HUES48 (cell line): ENCODE measurements at regions not wholly inside any gene's neighbourhood (a gene's known extent, or its start where the extent isn't known, plus 50 kb on each side); places are given as distances from the start of the nearest gene placed in this dataset.
"Not testable (repeated sequence)": the region's sequence is repeated elsewhere in the genome, so short reads cannot be mapped to it uniquely, and the experiment has no call there.

Source experiments
- H3K27ac ChIP-seq: one replicate; pipeline ENCODE4 v1.7.0; 2013; ENCODE audit warnings: low read depth, low read length, inconsistent platforms
- H3K27me3 ChIP-seq: 2 replicates; pipeline ENCODE4 v1.6.1; 2013; ENCODE audit warnings: mild to moderate bottlenecking, low read length; ENCODE audit not compliant: control insufficient read depth, insufficient read depth
- H3K36me3 ChIP-seq: 2 replicates; pipeline ENCODE4 v1.6.1; 2013; ENCODE audit warnings: low read length; ENCODE audit not compliant: control insufficient read depth, insufficient read depth
- H3K4me1 ChIP-seq: 2 replicates; pipeline ENCODE4 v1.6.1; 2013; ENCODE audit warnings: mild to moderate bottlenecking, low read length; ENCODE audit not compliant: control insufficient read depth, insufficient read depth
- H3K4me3 ChIP-seq: 2 replicates; pipeline ENCODE4 v1.5.1; 2013; ENCODE audit warnings: mild to moderate bottlenecking, low read depth, low read length
- H3K9ac ChIP-seq: 2 replicates; pipeline ENCODE4 v1.6.1; 2013; ENCODE audit warnings: mild to moderate bottlenecking, low read depth, low read length, moderate library complexity
- H3K9me3 ChIP-seq: 2 replicates; pipeline ENCODE4 v1.6.1; 2013; ENCODE audit warnings: low read length; ENCODE audit not compliant: control insufficient read depth, insufficient read depth

DNA sequence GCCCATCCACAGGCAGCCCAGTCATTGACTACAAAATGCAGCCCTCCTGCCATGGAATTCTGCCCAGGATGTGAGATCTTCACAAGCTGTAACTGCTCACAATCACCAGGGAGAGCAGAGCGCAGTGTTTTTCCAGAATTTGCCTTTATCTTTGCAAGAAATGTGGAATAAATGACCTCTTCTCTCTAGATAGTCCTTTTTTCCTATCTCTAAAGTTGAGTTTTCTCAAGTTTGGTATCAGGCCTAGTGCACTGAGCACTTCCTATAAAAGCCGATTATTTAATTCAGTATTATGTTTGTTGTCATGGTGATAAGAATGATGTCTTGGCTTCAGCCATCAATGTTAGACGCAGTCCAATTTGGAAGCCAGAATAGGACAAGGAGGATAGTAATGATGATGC is 246.9 kb upstream of the IRF2BP2 start:
- Histone ChIP-seq H3K9me3 (0 out of 2 replicates have a peak, but pooled peaks cover 6% of the 10 kb centered on the region), H3K27ac (no peak overlapping the region), H3K36me3 (no peaks in the 10 kb centered on the region), H3K4me1 (peaks cover 12% of the 10 kb centered on the region), H3K9ac (no peak overlapping the region), H3K4me3 (no peak overlapping the region), H3K27me3 (no peaks in the 10 kb centered on the region)

DNA sequence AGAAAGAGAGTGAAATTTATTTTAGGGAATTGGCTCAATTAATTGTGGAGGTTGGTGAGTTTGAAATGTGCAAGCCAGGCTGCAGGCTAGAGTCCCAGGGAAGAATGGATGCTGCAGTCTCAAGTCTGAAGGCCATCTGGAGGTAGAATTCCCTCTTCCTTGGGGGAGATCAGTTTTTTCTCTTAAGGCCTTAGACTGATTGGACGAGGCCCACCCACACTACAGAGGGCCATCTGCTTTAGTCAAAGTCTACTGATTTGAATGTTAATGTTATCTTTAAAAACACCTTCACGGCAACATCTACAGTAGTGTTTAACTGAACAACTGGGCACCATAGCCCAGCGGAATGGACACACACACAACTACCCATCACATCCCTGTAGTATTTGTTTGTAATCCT is 245.9 kb upstream of the IRF2BP2 start:
- Histone ChIP-seq H3K9me3 (0 out of 2 replicates have a peak, but pooled peaks cover 6% of the 10 kb centered on the region), H3K27ac (no peak overlapping the region), H3K4me3 (no peak overlapping the region), H3K9ac (no peak overlapping the region), H3K4me1 (peaks cover 15% of the 10 kb centered on the region), H3K27me3 (no peaks in the 10 kb centered on the region), H3K36me3 (no peaks in the 10 kb centered on the region)

DNA sequence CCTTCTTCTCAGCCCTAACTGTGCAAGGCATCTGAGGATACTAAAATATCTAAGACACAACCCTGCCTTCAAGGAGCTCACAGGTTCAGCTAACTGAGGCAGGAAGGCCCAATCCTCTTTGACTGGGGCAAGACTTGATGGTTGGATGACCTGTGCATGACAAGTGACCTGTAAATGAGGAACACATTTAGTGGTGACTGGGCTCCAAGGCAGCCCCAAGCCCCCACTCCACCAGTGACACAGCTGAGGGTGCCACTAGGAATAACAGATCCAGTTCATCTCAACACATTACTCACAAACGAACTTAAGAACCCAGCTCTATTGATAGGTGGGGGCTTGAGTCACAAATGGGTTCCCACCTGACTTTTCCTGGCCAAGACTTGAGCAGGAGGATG is 244.7 kb upstream of the IRF2BP2 start:
- H3K9ac ChIP-seq, result no peak overlapping the region
- H3K4me3 ChIP-seq, result no peak overlapping the region
- H3K36me3 ChIP-seq, result no peaks in the 10 kb centered on the region
- H3K27ac ChIP-seq, result no peak overlapping the region
- H3K4me1 ChIP-seq, result peaks cover 15% of the 10 kb centered on the region
- H3K27me3 ChIP-seq, result no peaks in the 10 kb centered on the region
- 0 out of 2 replicates have a peak, but pooled peaks cover 6% of the 10 kb centered on the region for H3K9me3 ChIP-seq

GRCh38 chr1:234853906-234854644 is 244.1 kb upstream of the IRF2BP2 start:
- H3K9me3 ChIP-seq, result 0 out of 2 replicates have a peak, but pooled peaks cover 6% of the 10 kb centered on the region
- no peak overlapping the region for H3K4me3 ChIP-seq
- H3K27ac ChIP-seq, result no peak overlapping the region
- H3K36me3 ChIP-seq, result no peaks in the 10 kb centered on the region
- H3K4me1 ChIP-seq, result peaks cover 15% of the 10 kb centered on the region
- no peak overlapping the region for H3K9ac ChIP-seq
- H3K27me3 ChIP-seq, result no peaks in the 10 kb centered on the region

- 0 out of 2 replicates have a peak, but pooled peaks cover 6% of the 10 kb centered on the region for H3K9me3 ChIP-seq
- H3K4me3 ChIP-seq, result no peak overlapping the region
- H3K4me1 ChIP-seq, result peaks cover 15% of the 10 kb centered on the region
- H3K36me3 ChIP-seq, result no peaks in the 10 kb centered on the region
- peak overlapping the region; percentile 34; the same call in 1 of the 2 replicates for H3K9ac ChIP-seq
- H3K27ac ChIP-seq, result peak overlapping the region; percentile 52
- H3K27me3 ChIP-seq, result no peaks in the 10 kb centered on the region
These were observed 242.7 kb upstream of the IRF2BP2 start for GRCh38 chr1:234852659-234853058.

GRCh38 chr1:234851450-234852438 is 241.8 kb upstream of the IRF2BP2 start:
- H3K27ac ChIP-seq, result peak overlapping the region; percentile 52
- no peak overlapping the region for H3K4me3 ChIP-seq

DNA sequence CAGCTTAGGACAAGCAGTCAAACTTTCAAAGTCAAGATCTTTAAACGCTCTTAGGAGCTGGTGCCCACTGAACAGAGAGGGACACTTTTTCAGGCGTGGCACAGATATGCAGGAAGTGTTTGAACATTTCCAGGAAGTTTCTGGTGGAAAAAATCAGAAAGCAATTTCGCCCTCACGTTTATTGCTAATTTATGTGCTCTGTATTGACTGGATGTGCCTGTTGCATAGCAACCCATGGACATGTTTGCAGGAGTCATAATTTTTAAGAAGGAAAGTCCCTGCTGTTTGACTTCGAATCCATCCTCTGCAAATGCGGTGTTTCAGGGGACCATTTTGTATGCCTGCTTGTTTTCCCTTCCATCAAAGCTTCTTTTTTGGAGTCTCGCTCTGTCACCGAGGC is 239.9 kb upstream of the IRF2BP2 start:
- Histone ChIP-seq H3K4me3 (no peak overlapping the region), H3K9ac (no peak overlapping the region), H3K4me1 (peaks cover 16% of the 10 kb centered on the region)

More at GRCh38 chr1:234851450-234852438, 241.8 kb upstream of the IRF2BP2 start:
- Histone ChIP-seq H3K4me1 (peaks cover 15% of the 10 kb centered on the region), H3K9me3 (0 out of 2 replicates have a peak, but pooled peaks cover 6% of the 10 kb centered on the region), H3K9ac (no peak overlapping the region; the same call in 1 of the 2 replicates), H3K27me3 (no peaks in the 10 kb centered on the region), H3K36me3 (no peaks in the 10 kb centered on the region)

GRCh38 chr1:234848972-234849649 is 239.1 kb upstream of the IRF2BP2 start:
- 0 out of 2 replicates have a peak, but pooled peaks cover 6% of the 10 kb centered on the region for H3K9me3 ChIP-seq
- no peak overlapping the region for H3K27ac ChIP-seq
- H3K4me3 ChIP-seq, result no peak overlapping the region
- no peaks in the 10 kb centered on the region for H3K27me3 ChIP-seq
- no peak overlapping the region for H3K9ac ChIP-seq
- H3K36me3 ChIP-seq, result no peaks in the 10 kb centered on the region
- peaks cover 21% of the 10 kb centered on the region for H3K4me1 ChIP-seq

More for the DNA sequence above, 239.9 kb upstream of the IRF2BP2 start:
- no peaks in the 10 kb centered on the region for H3K36me3 ChIP-seq
- H3K27me3 ChIP-seq, result no peaks in the 10 kb centered on the region
- H3K27ac ChIP-seq, result no peak overlapping the region
- H3K9me3 ChIP-seq, result 0 out of 2 replicates have a peak, but pooled peaks cover 6% of the 10 kb centered on the region

GRCh38 chr1:234846813-234847212 is 236.8 kb upstream of the IRF2BP2 start:
- not testable (repeated sequence) for H3K4me3 ChIP-seq, H3K9me3 ChIP-seq, H3K36me3 ChIP-seq, H3K27ac ChIP-seq, H3K9ac ChIP-seq, H3K27me3 ChIP-seq, H3K4me1 ChIP-seq

DNA sequence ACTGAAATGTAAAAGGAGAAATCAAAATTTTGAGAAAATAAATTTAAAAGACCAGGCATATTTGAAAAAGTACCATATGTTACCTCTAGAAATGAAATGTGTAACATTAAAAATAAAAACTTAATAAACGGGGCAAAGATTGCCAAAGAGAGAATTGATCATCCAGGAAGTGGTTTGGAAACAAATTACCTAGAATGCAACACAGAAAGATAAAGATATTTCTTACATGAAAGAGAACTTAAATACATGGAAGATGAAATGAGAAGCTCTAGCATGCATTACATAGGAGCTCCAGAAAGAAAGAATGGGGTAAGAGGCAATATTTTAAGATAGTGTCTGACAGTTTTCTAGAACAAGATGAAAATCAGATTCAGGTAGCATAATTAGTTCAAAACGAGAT is 235.9 kb upstream of the IRF2BP2 start:
- Histone ChIP-seq H3K27me3 (no peaks in the 10 kb centered on the region), H3K4me1 (peaks cover 6% of the 10 kb centered on the region; the same call in 1 of the 2 replicates), H3K9me3 (no peaks in the 10 kb centered on the region), H3K27ac (no peak overlapping the region), H3K4me3 (no peak overlapping the region), H3K36me3 (no peaks in the 10 kb centered on the region), H3K9ac (no peak overlapping the region)
